Spleen (tissue), 11 donors: ENCODE measurements at regions not wholly inside any gene's neighbourhood (a gene's known extent, or its start where the extent isn't known, plus 50 kb on each side); places are given as distances from the start of the nearest gene placed in this dataset.

Source experiments
- DNase-seq: peaks from one replicate; pipeline ENCODE4 v3.0.0-alpha.2; 2020
- H3K27ac ChIP-seq, 8 donors: fragments of 200-600 bp; sonication (generic) in 7 of 8; 1 replicate in 4 of 8; 2 replicates in 4 of 8; pipeline versions ENCODE4 v1.5.0 to v1.8.0; 2016 to 2021; ENCODE audit warnings: inconsistent platforms in 4 of 8, mild to moderate bottlenecking in 4 of 8, moderate library complexity in 1 of 8
- H3K27me3 ChIP-seq, 7 donors: fragments of 200-600 bp; sonication (generic) in 6 of 7; replicated peaks in 1 of 7; 1 replicate in 4 of 7; 2 replicates in 3 of 7; pipeline versions ENCODE4 v1.5.0 to v1.8.0; 2016 to 2021; ENCODE audit warnings: inconsistent platforms in 3 of 7, mild to moderate bottlenecking in 1 of 7
- H3K36me3 ChIP-seq, 6 donors: fragments of 200-600 bp; sonication (generic) in 5 of 6; 1 replicate in 4 of 6; 2 replicates in 2 of 6; pipeline versions ENCODE4 v1.5.0 to v1.8.0; 2016 to 2021; ENCODE audit warnings: inconsistent platforms in 2 of 6
- H3K4me1 ChIP-seq, 6 donors: fragments of 200-600 bp; sonication (generic) in 5 of 6; 1 replicate in 3 of 6; 2 replicates in 3 of 6; pipeline versions ENCODE4 v1.5.0 to v1.8.0; 2016 to 2021; ENCODE audit warnings: inconsistent platforms in 3 of 6
- H3K4me3 ChIP-seq, 8 donors: fragments of 200-600 bp; sonication (generic) in 7 of 8; 1 replicate in 4 of 8; 2 replicates in 4 of 8; pipeline versions ENCODE4 v1.5.0 to v1.8.0; 2016 to 2021; ENCODE audit warnings: inconsistent platforms in 4 of 8, mild to moderate bottlenecking in 4 of 8, moderate library complexity in 2 of 8
- H3K9me3 ChIP-seq, 8 donors: fragments of 200-600 bp; sonication (generic) in 7 of 8; 1 replicate in 4 of 8; 2 replicates in 4 of 8; pipeline versions ENCODE4 v1.5.0 to v1.8.0; 2016 to 2021; ENCODE audit warnings: inconsistent platforms in 4 of 8
- POLR2A ChIP-seq, 3 donors: fragments of 450-650 bp; IDR thresholded peaks; one replicate each; pipeline ENCODE4 v1.5.1; 2017; ENCODE audit warnings: antibody characterized with exemption in 3 of 3, mild to moderate bottlenecking in 1 of 3
- POLR2AphosphoS5 ChIP-seq, 3 donors: sonication (generic); formaldehyde crosslinking; IDR thresholded peaks; one replicate each; pipeline ENCODE4 v1.5.1; 2017; ENCODE audit warnings: antibody characterized with exemption in 3 of 3
- WGBS, 5 donors: extraction: QIAGEN DNeasy Blood & Tissue Kit in 3 of 5; methylation state at CpG; one replicate each; pipeline versions ENCODE4 v1.1.5 to v1.1.7; 2013 to 2018; 5-methylcytosine and 5-hydroxymethylcytosine counted together
- intact Hi-C: fragments of 100-400 bp; cut with DNase I; formaldehyde crosslinking; loops from one replicate; pipeline ENCODE4 v1.15.0; 2023; ENCODE audit warnings: low total_unique reads
- TF ChIP-seq, protein P1 (sequence below), 11 experiments: fragments of 200-600 bp in 7 of 11; fragments of 450-650 bp in 4 of 11; sonication (generic) in 4 of 11; IDR thresholded peaks in 8 of 11; conservative IDR thresholded peaks in 3 of 11; 1 replicate in 7 of 11; 2 replicates in 4 of 11; pipeline versions ENCODE4 v1.4.0 to v1.8.0; 2016 to 2021; ENCODE audit warnings: antibody characterized with exemption in 11 of 11, inconsistent platforms in 4 of 11, mild to moderate bottlenecking in 1 of 11
- donor health status: healthy with polysubstance abuse.
- donor health status: DM: no; HTN: no; CAD: no; lungs with moderate emphysema.
- donor health status: DM: no; HTN: no; CAD: no.
- donor health status: Bipolar disorder and iron deficiency.
- donor health status: healthy.
- donor health status: DM: no; HTN: no; CAD: no.
- donor health status: DM: yes; HTN: yes; CAD: no.

DNA sequence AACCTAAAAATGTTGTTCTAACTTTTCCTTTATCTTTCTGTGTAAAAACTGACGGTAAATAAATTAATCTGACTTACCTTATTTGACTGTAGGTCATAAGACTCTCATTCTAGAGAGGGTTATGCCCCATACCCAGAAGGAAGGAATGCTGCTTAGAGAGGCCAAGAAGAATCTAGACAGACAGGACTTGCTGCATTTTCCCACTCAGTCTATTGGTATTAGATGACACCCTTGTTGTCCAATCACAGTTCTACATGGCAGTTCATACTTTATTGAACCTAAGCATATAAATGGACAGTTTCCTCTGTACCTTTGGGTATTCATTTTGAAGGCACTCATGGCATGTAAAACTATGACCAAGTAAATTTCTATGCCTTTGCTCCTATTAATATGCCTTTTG lies 359.6 kb upstream of the ID4 start:
- no peak overlapping the region for H3K27ac ChIP-seq
- TF ChIP-seq, protein P1, sequence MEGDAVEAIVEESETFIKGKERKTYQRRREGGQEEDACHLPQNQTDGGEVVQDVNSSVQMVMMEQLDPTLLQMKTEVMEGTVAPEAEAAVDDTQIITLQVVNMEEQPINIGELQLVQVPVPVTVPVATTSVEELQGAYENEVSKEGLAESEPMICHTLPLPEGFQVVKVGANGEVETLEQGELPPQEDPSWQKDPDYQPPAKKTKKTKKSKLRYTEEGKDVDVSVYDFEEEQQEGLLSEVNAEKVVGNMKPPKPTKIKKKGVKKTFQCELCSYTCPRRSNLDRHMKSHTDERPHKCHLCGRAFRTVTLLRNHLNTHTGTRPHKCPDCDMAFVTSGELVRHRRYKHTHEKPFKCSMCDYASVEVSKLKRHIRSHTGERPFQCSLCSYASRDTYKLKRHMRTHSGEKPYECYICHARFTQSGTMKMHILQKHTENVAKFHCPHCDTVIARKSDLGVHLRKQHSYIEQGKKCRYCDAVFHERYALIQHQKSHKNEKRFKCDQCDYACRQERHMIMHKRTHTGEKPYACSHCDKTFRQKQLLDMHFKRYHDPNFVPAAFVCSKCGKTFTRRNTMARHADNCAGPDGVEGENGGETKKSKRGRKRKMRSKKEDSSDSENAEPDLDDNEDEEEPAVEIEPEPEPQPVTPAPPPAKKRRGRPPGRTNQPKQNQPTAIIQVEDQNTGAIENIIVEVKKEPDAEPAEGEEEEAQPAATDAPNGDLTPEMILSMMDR (IDR thresholded peaks at IDR 0.05 in 8 of 11, conservative IDR thresholded peaks at IDR 0.05 in 3 of 11): no peak
- TF ChIP-seq POLR2AphosphoS5 (IDR thresholded peaks at IDR 0.05) (no peak), POLR2A (IDR thresholded peaks at IDR 0.05) (no peak)
- no peaks in the 10 kb centered on the region for H3K4me1 ChIP-seq
- H3K4me3 ChIP-seq: no peak overlapping the region
- peaks cover 0 to 19% (median 9%) of the 10 kb centered on the region in 8 donors for H3K9me3 ChIP-seq
- H3K36me3 ChIP-seq: no peaks in the 10 kb centered on the region
- 73 to 94% (median 83%) methylated on average over 1 of the region's 1 CpG for WGBS, 5 donors
- H3K27me3 ChIP-seq: no peaks in the 10 kb centered on the region
- intact Hi-C loops: no loop called here
- no peak for DNase-seq

DNA sequence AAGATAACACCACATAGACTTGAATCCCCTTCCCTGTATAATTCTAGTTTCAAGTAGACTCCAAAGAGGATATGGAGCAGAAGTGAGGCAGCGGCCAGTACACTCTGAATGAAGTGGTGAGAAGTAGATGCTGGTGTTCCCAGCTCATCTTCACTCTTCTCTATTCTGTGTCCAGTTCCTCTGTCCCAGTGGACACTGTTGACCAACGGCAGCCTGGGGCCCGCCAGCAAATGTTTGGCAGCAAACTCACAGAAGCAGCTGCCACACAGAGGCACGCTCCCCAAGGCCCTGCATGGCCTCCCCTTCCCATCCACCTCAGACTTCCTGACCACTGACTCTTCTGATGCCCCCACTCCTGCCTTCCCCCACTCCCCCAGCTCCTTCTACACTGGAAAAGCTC lies 358.9 kb upstream of the ID4 start:
- no peaks in the 10 kb centered on the region for H3K36me3 ChIP-seq
- TF ChIP-seq, protein P1 (IDR thresholded peaks at IDR 0.05 in 8 of 11, conservative IDR thresholded peaks at IDR 0.05 in 3 of 11): no peak
- TF ChIP-seq POLR2A (IDR thresholded peaks at IDR 0.05) (no peak), POLR2AphosphoS5 (IDR thresholded peaks at IDR 0.05) (no peak)
- H3K4me3 ChIP-seq: no peak overlapping the region
- 57 to 78% (median 65%) methylated on average over 4 of the region's 4 CpGs for WGBS, 5 donors
- no peak for DNase-seq
- intact Hi-C loops: no loop called here
- no peak overlapping the region for H3K27ac ChIP-seq
- no peaks in the 10 kb centered on the region for H3K27me3 ChIP-seq
- H3K4me1 ChIP-seq: no peaks in the 10 kb centered on the region
- H3K9me3 ChIP-seq: peaks cover 0 to 19% (median 6%) of the 10 kb centered on the region in 8 donors

DNA sequence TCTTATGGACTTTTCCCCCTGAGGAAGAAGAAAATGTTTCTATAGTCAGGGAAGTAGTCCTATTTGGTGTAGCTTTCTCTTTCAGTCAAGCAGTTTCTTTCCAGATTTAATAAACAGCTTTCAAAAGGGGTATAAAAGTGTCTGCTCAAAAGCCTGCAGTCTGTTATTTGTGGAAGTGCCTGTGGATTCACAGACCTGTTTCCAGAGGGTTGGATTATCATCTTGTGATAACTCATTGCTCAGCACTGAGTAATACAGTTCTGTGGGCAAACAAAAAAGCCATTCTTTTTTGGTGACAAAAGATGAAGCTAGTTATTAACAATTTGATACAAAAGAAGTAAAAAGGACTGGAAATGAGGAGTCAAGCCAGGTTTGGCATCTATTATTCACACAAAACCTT lies 358.2 kb upstream of the ID4 start:
- Histone ChIP-seq H3K4me3 (no peak overlapping the region), H3K9me3 (peaks cover 0 to 17% (median under 1%) of the 10 kb centered on the region in 8 donors), H3K27me3 (no peaks in the 10 kb centered on the region), H3K4me1 (no peaks in the 10 kb centered on the region), H3K36me3 (no peaks in the 10 kb centered on the region), H3K27ac (no peak overlapping the region)
- DNase-seq: no peak
- no peak for TF ChIP-seq POLR2AphosphoS5 (IDR thresholded peaks at IDR 0.05)
- TF ChIP-seq, protein P1 (IDR thresholded peaks at IDR 0.05 in 8 of 11, conservative IDR thresholded peaks at IDR 0.05 in 3 of 11): no peak
- TF ChIP-seq POLR2A (IDR thresholded peaks at IDR 0.05): no peak
- intact Hi-C loops: no loop called here

DNA sequence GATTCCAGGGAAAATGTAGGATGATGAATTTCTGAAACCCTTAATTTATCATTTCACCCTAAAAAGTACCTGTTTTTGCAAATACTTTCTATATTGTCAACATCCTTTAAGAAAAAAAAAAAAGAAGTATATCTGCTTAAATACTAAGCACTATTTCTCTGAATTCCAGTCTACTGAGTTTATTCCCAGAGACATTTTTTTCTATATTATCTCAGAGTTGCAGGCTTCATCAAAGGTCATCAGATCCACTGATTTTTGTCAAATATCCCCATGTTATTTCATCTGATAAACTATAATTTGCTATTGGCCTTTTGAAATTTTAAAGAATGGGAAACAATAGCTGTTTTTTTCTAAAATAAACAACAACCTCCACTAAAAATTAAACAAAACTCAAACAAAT lies 357.6 kb upstream of the ID4 start:
- Histone ChIP-seq H3K9me3 (peaks cover 0 to 17% (median 0%) of the 10 kb centered on the region in 8 donors), H3K27ac (no peak overlapping the region), H3K27me3 (no peaks in the 10 kb centered on the region), H3K4me1 (no peaks in the 10 kb centered on the region), H3K36me3 (no peaks in the 10 kb centered on the region), H3K4me3 (no peak overlapping the region)
- no peak for TF ChIP-seq POLR2AphosphoS5 (IDR thresholded peaks at IDR 0.05)
- TF ChIP-seq, protein P1 (IDR thresholded peaks at IDR 0.05 in 8 of 11, conservative IDR thresholded peaks at IDR 0.05 in 3 of 11): no peak
- no peak for TF ChIP-seq POLR2A (IDR thresholded peaks at IDR 0.05)
- DNase-seq: no peak
- intact Hi-C loops: no loop called here
